T-helper 1 cell treated with Interleukin-12 subunit alpha and Interleukin-12 subunit beta and Interleukin-4 antibody, amounts not matched to agents 30 ng/mL and 1 ng/mL, for 36 hours (primary cell): ENCODE measurements at regions not wholly inside any gene's neighbourhood (a gene's known extent, or its start where the extent isn't known, plus 50 kb on each side); places are given as distances from the start of the nearest gene placed in this dataset.
"Not testable (repeated sequence)": the region's sequence is repeated elsewhere in the genome, so short reads cannot be mapped to it uniquely, and the experiment has no call there.

Experiments used
- intact Hi-C: fragments of 100-400 bp; cut with micrococcal nuclease; formaldehyde crosslinking; loops from one replicate; pipeline ENCODE4 v1.15.1; 2024

DNA sequence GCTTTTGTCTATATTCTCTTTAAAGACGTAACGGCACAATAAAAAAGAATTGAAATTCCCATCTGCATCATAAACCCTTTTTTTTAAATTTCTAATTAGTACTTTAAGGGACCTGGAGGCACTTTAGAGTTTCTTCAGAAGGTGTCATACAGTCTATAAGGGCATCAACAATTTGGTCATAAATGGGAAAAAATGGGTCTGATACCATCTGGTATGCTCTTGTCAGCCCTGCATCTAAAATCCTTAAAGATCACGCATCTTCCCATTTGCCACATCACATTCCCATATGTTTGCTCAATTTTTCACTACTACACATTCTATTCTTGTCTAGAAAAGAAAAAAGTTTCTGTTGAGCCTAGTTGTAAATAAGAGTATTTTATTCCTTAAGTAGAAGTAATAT is 53.8 kb downstream of the COX7C start:
- intact Hi-C loops, result no loop called here

DNA sequence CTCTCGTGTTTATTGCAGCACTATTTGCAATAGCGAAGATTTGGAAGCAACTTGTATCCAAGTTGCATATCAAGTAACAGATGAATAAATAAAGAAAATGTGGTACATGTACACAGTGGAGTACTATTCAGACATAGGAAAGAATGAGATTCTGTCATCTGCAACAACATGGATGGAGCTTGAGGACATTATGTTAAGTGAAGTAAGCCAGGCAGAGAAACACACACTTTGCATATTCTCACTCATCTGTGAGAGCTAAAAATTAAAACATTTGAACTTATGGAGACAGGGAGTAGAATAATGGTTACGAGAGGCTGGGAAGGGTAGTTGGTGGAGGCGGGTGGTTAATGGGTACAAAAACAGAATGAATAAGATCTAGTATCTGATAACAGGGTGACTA is 56.3 kb downstream of the COX7C start:
- intact Hi-C loops, result no loop called here

GRCh38 chr5:86675311-86675710 is 57.6 kb downstream of the COX7C start:
- intact Hi-C loops, result no loop called here

DNA sequence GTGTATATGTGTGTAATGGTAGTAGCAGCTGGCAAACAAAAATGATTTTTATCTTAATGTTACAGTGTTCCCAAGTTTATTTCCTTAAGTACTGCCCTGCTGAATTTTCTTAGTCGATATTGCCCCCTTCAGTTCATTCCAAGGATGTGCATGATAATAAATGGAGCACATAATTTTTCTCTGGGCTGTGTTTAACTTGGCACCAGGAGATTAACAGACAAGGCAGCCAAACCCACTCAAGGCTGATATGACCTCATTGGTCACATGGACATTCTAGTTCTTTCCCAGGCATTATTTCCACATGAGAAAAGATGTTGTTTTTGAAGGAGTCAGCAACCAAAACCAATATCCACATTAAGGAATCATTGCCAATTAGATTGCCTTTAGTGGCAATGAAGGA is 61.8 kb downstream of the COX7C start:
- intact Hi-C loops, result no loop called here

- intact Hi-C loops, result no loop called here
Observed at GRCh38 chr5:86679949-86680348, 62.2 kb downstream of the COX7C start.

DNA sequence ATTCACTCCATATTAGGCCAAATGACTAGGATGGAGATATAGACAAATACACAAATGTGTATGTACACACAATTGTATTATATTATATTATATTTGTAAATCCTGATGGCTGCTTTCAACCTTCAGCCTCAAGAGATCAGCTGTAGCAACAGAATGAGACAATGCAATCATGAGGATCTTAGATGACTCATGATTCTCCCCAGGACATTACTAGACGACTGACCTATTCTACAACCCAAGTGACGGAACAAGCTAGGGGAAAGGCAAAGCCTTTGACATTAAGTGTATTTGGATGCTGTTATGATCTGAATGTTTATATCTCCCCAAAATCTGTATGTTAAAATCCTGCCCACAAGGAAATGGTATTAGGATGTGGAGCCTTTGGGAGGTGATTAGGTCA is 66.5 kb downstream of the COX7C start:
- intact Hi-C loops, result no loop called here

DNA sequence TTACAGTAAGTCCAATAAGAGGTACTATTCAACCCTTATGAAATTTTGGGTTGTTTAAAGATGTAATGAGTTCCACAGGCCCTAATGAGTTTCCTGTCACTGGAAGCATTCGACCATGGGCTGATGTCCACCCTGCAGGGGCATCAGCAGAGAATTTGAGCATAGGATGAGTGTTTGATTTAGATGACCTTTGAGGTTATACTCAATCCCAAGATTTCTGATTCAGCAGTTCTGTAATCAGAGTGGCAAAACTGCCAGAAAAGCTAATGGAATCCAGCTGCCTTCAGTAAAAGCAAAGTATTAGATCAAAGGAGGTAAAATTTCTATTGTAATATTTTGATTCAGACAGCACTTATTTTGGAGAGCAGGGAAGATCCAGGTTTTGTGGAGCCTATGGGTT is 68.3 kb downstream of the COX7C start:
- intact Hi-C loops, result no loop called here

DNA sequence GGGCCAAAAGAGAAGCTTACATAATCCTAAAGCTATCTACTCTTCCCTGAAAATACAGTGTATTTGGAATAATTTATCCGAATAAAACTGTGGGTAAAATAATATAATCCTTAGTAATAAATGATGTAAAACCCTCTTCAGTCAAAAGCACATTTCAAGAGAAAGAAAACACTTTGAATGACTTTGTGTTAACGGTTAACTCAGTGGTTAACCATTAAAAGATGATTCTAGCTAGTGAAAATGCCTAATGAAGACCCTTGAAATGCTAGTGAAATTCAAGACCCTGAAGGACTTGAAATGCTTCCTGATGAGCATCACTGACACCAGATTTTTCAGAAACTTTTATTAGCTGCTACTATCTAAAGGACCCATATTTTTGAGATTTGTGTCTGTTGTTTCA is 70.7 kb downstream of the COX7C start:
- intact Hi-C loops, result no loop called here

DNA sequence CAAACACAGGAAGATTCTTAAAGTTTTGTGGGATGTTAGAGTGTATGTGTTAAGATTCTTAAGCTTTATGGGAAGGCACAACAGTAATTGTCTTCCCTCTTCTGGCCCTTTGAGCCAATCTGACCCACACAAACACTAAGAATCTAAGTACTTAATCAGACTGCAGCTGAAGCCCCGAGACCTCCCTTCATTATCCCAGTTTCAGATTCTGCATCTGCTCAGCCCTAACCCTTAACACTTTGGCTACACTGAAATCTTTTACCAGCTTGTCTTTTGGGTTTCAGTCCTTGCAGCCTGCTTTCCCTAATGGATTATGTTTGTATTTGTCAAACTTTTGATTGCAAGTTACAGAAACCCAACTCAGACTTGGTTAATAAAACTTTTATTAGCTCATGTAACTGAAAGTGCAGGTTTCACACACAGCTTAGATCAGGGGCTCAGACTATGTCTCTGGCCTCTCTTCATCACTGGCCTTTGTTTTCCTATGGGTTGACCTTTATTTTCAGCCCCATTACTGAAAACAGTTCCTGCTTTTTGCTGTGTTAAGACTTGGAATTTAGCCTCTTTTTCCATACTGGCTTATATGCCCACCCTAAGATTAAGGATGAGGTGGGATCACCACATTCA is 71.5 kb downstream of the COX7C start:
- intact Hi-C loops, result no loop called here

GRCh38 chr5:86709157-86709881 is 91.6 kb downstream of the COX7C start:
- intact Hi-C loops, result no loop called here

GRCh38 chr5:86716121-86716520 is 98.4 kb downstream of the COX7C start:
- intact Hi-C loops, result no loop called here

GRCh38 chr5:86731319-86732117 is 113.8 kb downstream of the COX7C start:
- intact Hi-C loops, result not testable (repeated sequence)

DNA sequence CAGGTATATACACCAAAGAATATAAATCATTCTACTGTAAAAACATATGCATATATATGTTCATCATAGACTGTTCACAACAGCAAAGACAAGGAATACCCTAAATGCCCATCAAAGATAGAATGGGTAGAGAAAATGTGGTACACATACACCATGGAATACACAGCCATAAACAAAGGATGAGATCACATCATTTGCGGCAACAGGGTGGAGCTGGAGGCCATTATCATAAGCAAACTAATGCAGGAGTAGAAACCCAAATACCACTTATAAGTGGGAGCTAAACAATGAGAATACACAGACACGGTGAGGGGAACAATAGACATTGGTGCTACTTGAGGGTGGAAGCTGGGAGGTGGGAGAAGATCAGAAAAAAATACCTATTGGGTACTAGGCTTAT is 117.6 kb downstream of the COX7C start:
- intact Hi-C loops, result no loop called here

DNA sequence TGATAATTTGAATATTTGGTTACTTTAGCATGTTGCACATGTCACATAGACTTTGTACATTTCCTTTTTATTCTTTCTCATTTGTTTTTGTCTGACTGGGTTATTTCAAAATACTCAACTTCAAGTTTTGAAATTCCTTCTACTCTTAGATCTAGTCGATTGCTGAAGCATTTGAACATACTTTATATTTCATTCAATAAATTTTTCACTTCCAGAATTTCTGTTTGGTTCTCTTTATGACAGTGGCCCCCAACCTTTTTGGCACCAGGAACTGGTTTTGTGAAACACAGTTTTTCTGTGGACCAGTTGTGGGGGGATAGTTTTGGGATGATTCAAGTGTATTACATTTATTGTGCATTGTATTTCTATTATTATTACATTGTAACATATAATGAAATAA is 119.8 kb downstream of the COX7C start:
- intact Hi-C loops, result no loop called here

DNA sequence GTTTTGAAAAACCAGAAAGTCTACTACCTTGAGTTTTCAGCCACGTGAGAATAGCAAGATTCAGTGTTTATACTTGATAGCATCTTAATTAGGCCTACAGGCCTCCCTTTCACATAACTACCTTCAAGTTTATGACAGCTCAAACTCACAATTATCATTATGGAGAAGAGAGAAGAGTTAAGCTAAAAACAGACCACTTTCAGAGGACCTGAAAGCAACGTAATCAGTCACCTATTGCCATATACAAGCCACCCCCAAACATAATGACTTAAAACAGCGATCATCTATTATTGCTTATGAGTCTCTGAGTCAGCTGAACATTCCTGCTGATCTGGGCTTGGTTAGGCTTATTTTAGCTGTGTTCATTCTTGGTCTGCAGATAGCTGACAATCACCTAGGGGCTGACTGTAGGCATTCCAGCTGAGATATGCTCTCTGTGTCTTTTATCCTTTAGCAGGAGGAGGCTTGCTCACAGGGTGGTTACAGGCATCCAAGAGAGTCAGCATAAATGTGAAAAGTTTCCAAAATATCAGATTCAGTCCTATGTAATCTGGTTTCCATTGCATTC is 130.9 kb downstream of the COX7C start:
- intact Hi-C loops, result no loop called here

DNA sequence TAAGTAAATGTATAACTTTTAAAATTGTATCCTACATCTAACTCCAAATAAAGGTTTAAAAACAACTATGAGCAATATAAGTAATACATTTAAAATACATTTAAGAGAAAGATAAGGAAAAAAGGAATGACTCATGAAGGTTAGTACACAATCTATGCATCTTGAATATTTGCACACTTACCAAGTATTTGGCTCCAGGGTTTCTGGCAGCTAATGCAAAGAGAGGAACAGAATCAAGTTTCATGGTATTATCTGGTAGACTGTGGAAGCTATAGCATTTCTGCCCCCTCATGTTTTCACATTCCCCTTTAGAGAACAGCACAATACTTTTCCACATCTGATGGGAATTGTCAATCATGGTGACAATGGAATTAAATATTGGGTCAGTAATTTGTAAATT is 132.1 kb downstream of the COX7C start:
- intact Hi-C loops, result no loop called here

GRCh38 chr5:86756839-86757238 is 139.1 kb downstream of the COX7C start:
- intact Hi-C loops, result no loop called here

DNA sequence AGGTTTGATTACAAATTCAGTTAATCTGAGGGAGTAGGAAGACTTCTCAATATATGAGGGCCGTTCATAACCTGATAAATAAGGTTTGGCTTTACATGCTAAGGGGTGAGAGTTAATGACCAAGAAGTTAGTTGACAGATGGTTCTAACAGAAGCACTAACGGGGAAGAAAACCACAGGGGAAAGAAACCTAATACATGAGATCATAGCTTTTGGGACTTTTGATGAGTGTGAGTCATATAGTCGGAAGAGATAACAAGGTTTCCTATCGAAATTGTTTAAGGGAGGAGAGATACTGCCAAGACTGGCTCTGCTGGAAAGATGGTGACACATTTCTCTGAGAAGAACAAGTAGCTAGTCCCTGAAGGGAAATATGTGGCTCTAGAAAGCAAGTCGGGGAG is 140.1 kb downstream of the COX7C start:
- intact Hi-C loops, result no loop called here

DNA sequence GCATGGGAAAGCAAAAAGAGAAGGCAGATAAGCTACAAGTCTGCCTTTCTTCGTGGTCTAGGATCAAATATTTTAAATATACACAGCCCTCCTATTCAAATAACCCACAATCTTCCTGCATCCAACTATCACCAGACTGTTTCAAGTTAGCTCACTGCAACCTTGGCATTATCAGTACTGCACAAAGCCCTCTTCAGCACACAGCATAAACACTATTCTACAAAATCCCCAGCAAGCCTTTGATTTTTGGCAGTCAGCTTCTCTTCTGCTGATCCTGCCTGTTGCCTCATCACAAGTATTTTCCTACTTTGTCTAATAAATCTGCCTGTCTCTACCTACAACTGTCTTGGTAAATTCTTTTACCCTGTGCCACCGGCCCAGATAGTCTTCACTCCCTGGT is 142.9 kb downstream of the COX7C start:
- intact Hi-C loops, result no loop called here

DNA sequence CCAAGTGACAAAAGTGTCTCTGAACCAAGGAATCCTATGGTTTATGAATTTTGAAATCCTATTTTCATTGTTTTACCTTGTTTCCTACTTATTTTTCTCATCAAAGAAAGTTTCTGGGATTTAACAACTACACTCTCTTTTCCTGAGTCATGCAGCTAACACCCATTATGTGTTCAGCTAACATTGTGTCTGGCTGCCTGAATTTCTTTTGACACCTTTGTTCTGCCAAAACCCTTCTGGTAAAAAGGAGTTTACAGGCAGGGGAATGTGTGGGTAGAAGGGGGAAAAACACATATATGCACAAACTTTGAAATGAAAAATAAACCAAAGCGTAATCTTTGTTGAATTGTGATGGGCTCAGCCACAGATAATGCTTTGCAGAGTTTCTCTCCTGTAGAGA is 146.2 kb downstream of the COX7C start:
- intact Hi-C loops, result no loop called here

DNA sequence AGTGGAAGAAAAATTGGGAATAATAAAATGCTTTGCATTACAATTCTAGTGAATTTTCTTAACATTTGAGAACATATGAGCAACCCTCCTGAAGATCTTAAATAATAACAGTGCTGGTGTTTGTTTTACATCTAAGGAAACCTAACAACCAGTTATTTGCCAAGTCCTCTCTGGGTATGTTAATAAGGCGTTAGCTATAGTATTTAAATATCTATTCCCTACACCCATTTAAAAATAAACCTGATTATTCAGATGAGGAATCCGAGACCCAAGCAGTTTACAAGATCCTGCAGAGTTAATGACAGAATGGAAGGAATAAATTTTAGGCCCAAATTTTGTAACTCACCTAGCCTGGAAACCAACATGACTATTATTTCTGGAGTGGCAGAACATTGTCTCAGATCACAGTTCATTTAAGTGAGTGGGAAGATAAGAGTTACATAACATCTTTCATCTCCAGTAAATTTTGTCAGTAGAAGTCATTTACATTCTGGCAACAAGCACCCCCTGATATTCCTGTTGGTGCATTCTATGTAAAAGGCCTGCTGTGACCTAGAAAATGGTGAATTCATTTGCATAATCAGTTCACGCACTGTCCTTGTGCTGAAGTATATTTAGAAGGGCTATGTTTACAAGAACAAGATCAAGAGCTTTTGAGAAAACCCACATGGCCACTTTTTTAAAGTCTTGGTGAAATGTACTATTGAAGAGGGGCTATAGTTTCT is 148.2 kb downstream of the COX7C start:
- intact Hi-C loops, result no loop called here
